ENCODE measurements at regions not wholly inside any gene's neighbourhood (a gene's known extent, or its start where the extent isn't known, plus 50 kb on each side); places are given as distances from the start of the nearest gene placed in this dataset.

- TF ChIP-seq GATA3 (IDR thresholded peaks at IDR 0.05; ENCODE audit: low read depth, low read length) = no peak
- no peak for TF ChIP-seq GATA2 (IDR thresholded peaks at IDR 0.05; ENCODE audit: low read depth, low read length)
These were observed 280.9 kb upstream of the TBX3 start for GRCh38 chr12:114964841-114965240.
